ENCODE measurements at regions not wholly inside any gene's neighbourhood (a gene's known extent, or its start where the extent isn't known, plus 50 kb on each side); places are given as distances from the start of the nearest gene placed in this dataset.

- Histone ChIP-seq H3K36me3 (ENCODE audit: control insufficient read depth in 4 of 4, insufficient read depth in 4 of 4, low read length in 4 of 4) (no peaks in the 10 kb centered on the region), H3K27me3 (ENCODE audit: control insufficient read depth in 3 of 3, insufficient read depth in 3 of 3, low read length in 2 of 3) (no peaks in the 10 kb centered on the region), H3K4me1 (ENCODE audit: control insufficient read depth in 5 of 5, insufficient read depth in 5 of 5, low read length in 5 of 5) (peaks cover 0 to 12% (median 5%) of the 10 kb centered on the region in 5 donors), H3K9ac (ENCODE audit: insufficient read depth in 1 of 2, low read length in 2 of 2) (no peak overlapping the region), H3K9me3 (ENCODE audit: control insufficient read depth in 4 of 4, insufficient read depth in 3 of 4, low read length in 3 of 4) (peaks cover 0 to 2% (median 0%) of the 10 kb centered on the region in 4 donors), H3K27ac (ENCODE audit: low read depth in 1 of 2, low read length in 1 of 2) (no peak overlapping the region), H3K4me3 (no peak overlapping the region)
- 66 to 80% methylated on average over 7 of the region's 7 CpGs for WGBS, 2 donors
- DNase-seq (peak in 2 of 3 donors; percentile 36 to 56), ATAC-seq (ENCODE audit: insufficient read depth, low FRiP score) (no peak)
- TF ChIP-seq, protein P1, sequence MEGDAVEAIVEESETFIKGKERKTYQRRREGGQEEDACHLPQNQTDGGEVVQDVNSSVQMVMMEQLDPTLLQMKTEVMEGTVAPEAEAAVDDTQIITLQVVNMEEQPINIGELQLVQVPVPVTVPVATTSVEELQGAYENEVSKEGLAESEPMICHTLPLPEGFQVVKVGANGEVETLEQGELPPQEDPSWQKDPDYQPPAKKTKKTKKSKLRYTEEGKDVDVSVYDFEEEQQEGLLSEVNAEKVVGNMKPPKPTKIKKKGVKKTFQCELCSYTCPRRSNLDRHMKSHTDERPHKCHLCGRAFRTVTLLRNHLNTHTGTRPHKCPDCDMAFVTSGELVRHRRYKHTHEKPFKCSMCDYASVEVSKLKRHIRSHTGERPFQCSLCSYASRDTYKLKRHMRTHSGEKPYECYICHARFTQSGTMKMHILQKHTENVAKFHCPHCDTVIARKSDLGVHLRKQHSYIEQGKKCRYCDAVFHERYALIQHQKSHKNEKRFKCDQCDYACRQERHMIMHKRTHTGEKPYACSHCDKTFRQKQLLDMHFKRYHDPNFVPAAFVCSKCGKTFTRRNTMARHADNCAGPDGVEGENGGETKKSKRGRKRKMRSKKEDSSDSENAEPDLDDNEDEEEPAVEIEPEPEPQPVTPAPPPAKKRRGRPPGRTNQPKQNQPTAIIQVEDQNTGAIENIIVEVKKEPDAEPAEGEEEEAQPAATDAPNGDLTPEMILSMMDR (IDR thresholded peaks at IDR 0.05; ENCODE audit: control extremely low read depth, extremely low read depth): no peak
Measured at GRCh38 chr13:76610819-76611415, 275.3 kb downstream of the KCTD12 start.

DNA sequence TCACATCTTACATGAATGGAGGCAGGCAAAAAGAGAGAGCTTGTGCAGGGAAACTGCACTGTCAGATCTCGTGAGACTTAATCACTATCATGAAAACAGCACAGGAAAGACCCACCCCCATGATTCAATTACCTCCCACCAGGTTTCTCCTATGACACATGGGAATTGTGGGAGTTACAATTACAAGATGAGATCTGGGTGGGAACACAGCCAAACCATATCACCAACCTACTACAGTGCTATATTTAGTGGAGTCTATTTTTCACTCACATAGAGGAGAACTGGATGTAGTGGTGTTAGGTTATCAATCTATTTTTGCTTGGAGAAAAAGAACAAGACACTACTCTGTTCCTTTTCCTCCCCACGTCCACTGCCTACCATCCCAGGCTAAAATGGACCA is 276.6 kb downstream of the KCTD12 start:
- TF ChIP-seq, protein P1 (IDR thresholded peaks at IDR 0.05; ENCODE audit: control extremely low read depth, extremely low read depth): no peak
- DNase-seq (no peak), ATAC-seq (ENCODE audit: insufficient read depth, low FRiP score) (no peak)
- Histone ChIP-seq H3K4me3 (no peak overlapping the region), H3K36me3 (ENCODE audit: control insufficient read depth in 4 of 4, insufficient read depth in 4 of 4, low read length in 4 of 4) (no peaks in the 10 kb centered on the region), H3K4me1 (ENCODE audit: control insufficient read depth in 5 of 5, insufficient read depth in 5 of 5, low read length in 5 of 5) (peaks cover 0 to 12% (median 5%) of the 10 kb centered on the region in 5 donors), H3K27ac (ENCODE audit: low read depth in 1 of 2, low read length in 1 of 2) (no peak overlapping the region), H3K9ac (ENCODE audit: insufficient read depth in 1 of 2, low read length in 2 of 2) (no peak overlapping the region), H3K9me3 (ENCODE audit: control insufficient read depth in 4 of 4, insufficient read depth in 3 of 4, low read length in 3 of 4) (peaks cover 0 to 2% (median 0%) of the 10 kb centered on the region in 4 donors), H3K27me3 (ENCODE audit: control insufficient read depth in 3 of 3, insufficient read depth in 3 of 3, low read length in 2 of 3) (no peaks in the 10 kb centered on the region)
- 88 to 95% methylated on average over 2 of the region's 2 CpGs for WGBS, 2 donors

- H3K9me3 ChIP-seq (ENCODE audit: control insufficient read depth in 4 of 4, insufficient read depth in 3 of 4, low read length in 3 of 4): peaks cover 0 to 2% (median 0%) of the 10 kb centered on the region in 4 donors
- H3K4me1 ChIP-seq (ENCODE audit: control insufficient read depth in 5 of 5, insufficient read depth in 5 of 5, low read length in 5 of 5): peaks cover 0 to 12% (median 5%) of the 10 kb centered on the region in 5 donors
- no peaks in the 10 kb centered on the region for H3K36me3 ChIP-seq (ENCODE audit: control insufficient read depth in 4 of 4, insufficient read depth in 4 of 4, low read length in 4 of 4)
- TF ChIP-seq, protein P1 (IDR thresholded peaks at IDR 0.05; ENCODE audit: control extremely low read depth, extremely low read depth): no peak
- H3K27ac ChIP-seq (ENCODE audit: low read depth in 1 of 2, low read length in 1 of 2): no peak overlapping the region
- H3K27me3 ChIP-seq (ENCODE audit: control insufficient read depth in 3 of 3, insufficient read depth in 3 of 3, low read length in 2 of 3): no peaks in the 10 kb centered on the region
- H3K4me3 ChIP-seq: no peak overlapping the region
- WGBS, 2 donors: 45 to 77% methylated on average over 1 of the region's 1 CpG
- ATAC-seq (ENCODE audit: insufficient read depth, low FRiP score) (no peak), DNase-seq (peak in 2 of 3 donors; percentile 54 to 67)
- H3K9ac ChIP-seq (ENCODE audit: insufficient read depth in 1 of 2, low read length in 2 of 2): no peak overlapping the region
Measured at GRCh38 chr13:76607866-76608265, 278.3 kb downstream of the KCTD12 start.

DNA sequence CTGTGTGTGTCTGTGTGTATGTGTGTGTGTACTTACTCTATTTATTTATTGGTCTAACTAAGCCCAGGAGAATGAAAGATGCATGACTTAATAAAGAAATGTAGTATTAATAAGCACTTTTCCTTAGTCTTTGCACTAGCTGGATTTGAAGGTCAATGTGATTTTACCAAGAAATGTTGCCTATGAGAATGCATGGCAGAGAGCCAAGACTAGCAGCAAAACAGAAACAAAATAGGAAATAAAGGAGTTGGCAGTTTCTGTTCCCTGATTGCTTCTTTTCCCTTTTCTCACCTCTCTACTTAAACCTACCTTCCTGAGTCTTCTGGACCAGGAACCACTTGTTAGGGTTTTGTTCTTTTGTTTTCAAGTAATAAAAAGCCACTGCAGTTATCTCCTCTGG is 286.1 kb downstream of the KCTD12 start:
- H3K36me3 ChIP-seq (ENCODE audit: control insufficient read depth in 4 of 4, insufficient read depth in 4 of 4, low read length in 4 of 4): no peaks in the 10 kb centered on the region
- no peaks in the 10 kb centered on the region for H3K9me3 ChIP-seq (ENCODE audit: control insufficient read depth in 4 of 4, insufficient read depth in 3 of 4, low read length in 3 of 4)
- no peak overlapping the region for H3K4me3 ChIP-seq
- H3K4me1 ChIP-seq (ENCODE audit: control insufficient read depth in 5 of 5, insufficient read depth in 5 of 5, low read length in 5 of 5): no peaks in the 10 kb centered on the region
- H3K27ac ChIP-seq (ENCODE audit: low read depth in 1 of 2, low read length in 1 of 2): no peak overlapping the region
- no peaks in the 10 kb centered on the region for H3K27me3 ChIP-seq (ENCODE audit: control insufficient read depth in 3 of 3, insufficient read depth in 3 of 3, low read length in 2 of 3)
- ATAC-seq (ENCODE audit: insufficient read depth, low FRiP score) (no peak), DNase-seq (peak in 2 of 3 donors; percentile 49 to 67)
- TF ChIP-seq, protein P1 (IDR thresholded peaks at IDR 0.05; ENCODE audit: control extremely low read depth, extremely low read depth): no peak
- H3K9ac ChIP-seq (ENCODE audit: insufficient read depth in 1 of 2, low read length in 2 of 2): no peak overlapping the region

All from lung (tissue), 11 donors.